Activated CD4-positive, alpha-beta T cell treated with anti-CD3 and anti-CD28 coated beads for 24 hours (primary cell): ENCODE measurements at regions not wholly inside any gene's neighbourhood (a gene's known extent, or its start where the extent isn't known, plus 50 kb on each side); places are given as distances from the start of the nearest gene placed in this dataset.

Experiments used
- DNase-seq, 2 donors: peaks; one replicate each; pipeline ENCODE4 v3.0.0-alpha.2; 2020; ENCODE audit warnings: low read depth in 2 of 2

DNA sequence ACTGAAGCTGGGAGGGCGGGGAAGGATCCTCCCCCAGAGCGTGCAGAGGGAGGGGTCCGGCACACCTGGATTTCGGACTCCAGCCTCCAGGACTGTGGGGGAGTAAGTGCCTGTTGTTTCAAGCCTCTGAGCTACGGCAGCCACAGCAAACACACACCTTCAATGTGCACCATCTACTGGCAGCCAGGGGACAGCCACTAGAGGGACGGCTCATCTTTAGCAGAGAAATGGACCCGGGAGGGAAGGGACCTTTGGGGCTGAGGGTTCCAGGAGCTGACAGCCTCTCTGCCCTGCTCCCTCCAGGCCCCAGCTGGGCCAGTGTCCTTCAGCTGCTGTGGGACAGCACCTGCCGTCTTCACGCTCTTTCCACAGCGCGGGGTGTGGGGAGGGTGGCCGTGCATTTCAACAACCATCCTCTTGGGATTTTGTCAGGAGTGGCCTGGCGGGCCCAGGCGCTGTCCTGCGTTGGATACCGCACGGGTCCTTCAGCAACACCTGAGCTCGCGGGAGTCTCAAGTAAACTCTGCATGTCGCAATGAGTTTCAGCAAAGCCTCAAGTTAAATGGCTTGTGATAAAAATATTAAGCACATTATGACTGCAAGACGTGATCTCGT, 209.2 kb upstream of the C14orf180 start:
- no peak for DNase-seq

GRCh38 chr14:104371031-104371430, 208.5 kb upstream of the C14orf180 start:
- no peak for DNase-seq

GRCh38 chr14:104371917-104372316, 207.6 kb upstream of the C14orf180 start:
- DNase-seq: no peak

GRCh38 chr14:104372390-104373054, 207.0 kb upstream of the C14orf180 start:
- no peak for DNase-seq

- DNase-seq: no peak
These were observed 206.3 kb upstream of the C14orf180 start for GRCh38 chr14:104373055-104373854.

DNA sequence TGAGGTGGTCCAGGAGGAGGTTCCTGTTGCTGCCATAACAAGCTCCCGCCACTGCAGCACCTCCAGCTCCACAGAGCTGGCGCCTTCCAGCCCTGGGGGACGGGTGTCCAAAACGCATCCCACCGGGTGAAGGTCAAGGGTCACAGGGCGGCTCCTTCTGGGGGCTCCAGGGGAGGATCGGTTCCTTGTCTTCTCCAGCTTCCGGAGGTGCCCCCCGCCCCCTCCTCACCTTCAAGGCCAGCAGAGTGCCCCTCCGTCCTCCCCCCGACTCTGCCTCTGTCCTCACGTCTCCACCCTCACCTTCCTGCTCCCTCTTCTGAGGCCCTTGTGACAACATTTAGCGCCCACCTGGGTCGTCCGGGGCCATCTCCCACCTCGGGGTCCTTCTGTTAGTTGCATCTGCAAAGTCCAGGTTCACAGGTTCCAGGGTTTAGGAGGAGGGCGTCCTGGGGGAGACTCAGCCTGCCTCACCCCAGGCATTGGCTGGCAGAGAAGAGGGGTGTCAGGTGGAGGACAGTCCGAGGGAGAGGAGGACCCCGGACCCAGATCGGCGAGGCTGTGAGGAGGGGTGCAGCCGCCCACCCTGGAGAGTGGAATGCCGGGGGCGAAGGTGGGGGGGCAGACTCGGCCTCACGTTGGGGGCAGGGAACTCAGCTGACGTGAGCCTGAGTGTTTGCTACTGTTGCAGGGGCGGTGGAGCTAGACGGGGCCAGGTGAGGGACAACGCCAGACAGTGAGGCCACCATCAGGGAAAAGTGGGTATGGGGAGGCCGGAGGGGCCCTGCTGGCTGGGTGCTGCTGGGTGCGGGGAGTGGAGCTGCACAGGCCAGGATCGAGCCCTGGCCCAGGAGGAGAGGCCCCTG, 205.5 kb upstream of the C14orf180 start:
- DNase-seq: no peak

- no peak for DNase-seq
These were observed 204.9 kb upstream of the C14orf180 start for GRCh38 chr14:104374718-104375080.

DNA sequence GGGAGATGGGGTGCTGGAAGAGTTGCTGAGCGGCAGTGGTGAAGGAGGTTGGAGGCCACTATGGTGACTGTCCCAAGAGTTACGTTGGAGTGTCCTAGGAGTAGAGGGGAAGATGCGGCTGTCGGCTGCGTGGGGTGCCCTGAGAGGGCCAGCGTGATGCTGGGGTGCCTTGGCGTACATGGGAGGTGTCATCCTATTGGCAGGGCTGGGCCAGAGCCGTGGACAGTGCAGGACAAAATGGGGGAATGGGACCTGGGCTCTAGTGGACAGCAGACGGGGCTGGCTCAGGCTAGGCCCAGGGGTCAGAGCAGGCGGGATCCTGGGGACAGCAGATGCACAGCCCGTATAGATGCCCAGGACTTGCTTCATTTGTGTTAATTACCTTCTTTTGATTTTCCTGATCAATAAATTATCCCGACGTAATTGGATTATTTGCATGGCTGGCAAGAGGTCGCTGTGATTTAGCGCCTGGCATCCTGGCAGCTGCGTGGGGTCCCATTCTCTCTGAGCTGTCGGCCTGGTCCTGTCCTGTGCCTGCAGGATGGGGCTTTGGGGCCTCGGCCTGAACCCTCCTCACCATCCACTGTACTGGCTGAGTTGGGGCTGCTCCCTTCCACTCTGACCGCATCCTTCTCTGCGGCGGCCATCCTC, 203.9 kb upstream of the C14orf180 start:
- no peak for DNase-seq

GRCh38 chr14:104376202-104377140, 203.1 kb upstream of the C14orf180 start:
- no peak for DNase-seq

GRCh38 chr14:104377256-104377655, 202.3 kb upstream of the C14orf180 start:
- no peak for DNase-seq

- no peak for DNase-seq
These were observed 200.9 kb upstream of the C14orf180 start for GRCh38 chr14:104378698-104379113.

DNA sequence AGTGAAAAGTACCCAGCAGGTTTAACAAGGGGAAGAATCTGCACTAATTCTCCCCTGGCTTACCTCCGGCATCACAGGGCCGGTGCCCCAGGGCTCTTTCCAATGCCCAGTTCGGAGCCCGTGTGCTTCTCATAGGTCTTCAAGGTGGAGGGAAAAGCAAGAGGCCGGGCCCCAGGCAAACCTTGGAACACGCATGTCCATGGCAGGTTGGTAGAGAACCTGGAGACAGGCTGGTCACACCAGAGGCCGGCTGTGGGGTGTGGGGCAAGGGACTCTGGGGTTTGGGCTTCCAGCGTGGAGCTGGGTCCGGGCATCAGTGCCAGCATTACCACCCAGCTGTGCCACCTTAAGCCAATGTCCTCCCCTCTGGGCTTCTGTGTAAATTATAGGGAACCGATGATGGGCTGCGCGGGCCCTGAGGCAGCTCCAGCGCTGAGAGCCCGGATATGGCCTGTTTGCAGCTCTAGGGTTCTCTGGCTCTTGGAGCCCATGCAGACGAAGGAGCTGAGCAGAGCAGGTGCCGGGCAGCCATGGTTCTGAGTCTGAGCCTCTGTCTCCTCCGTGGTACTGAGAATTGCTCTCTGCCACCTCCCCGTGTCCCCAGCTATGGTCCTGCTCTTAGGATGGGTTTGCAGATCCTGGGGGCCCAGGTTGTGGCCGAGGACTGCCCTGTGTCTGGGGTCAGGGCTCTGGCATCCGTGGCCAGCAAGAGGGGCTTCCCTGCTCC, 197.0 kb upstream of the C14orf180 start:
- no peak for DNase-seq

- DNase-seq: no peak
These were observed 196.2 kb upstream of the C14orf180 start for GRCh38 chr14:104383088-104383995.

DNA sequence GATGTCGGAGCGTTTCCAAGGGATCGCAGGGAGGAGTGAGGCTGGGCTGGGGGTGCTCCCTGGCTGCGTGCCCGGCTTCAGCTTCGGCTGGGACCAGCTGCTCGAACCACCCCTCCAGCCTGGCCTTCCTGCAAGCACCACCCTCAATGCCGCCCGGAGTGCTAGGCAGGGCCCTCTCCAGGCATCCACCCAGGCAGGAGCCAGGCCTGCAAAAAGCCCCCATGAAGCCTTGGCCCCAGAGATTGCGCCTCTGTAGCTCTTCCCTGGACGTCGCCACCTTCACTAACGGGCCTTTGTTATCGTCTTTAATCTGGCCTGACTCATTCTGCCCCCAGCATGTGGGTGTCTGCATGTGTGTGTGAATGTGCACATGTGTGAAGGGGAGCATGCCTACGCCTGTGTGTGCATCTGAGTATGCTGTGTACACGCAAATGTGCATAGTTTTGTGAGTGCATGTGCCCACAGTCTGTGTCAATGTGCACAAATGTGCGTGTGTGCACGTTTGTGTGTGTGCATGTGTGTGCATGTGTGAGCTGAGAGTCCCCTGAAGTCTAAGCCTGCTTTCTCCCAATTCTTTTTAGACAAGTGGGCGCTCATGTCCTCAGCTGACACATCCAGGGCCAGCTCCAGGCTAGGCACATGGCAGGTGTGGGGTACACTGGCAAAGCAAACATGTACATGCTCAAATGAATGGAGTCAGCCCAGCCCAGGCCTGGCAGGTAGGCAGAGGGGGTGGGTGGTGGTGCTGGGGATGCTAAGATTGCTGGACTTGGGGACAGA, 195.4 kb upstream of the C14orf180 start:
- no peak for DNase-seq

DNA sequence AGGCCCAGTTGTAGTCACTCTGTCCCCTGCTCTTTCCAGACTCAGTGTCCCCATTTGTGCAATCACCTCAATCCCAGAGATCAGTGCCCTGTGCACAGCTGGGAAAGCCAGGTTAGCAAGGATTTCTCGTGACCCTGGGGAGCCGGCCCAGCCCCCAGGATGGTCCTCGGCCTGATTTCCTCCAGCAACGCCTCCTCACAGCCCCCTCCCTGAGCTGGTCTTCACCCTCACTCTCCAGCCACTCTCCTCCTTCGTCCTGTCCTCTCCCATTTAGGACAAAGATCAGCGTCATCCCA, 194.8 kb upstream of the C14orf180 start:
- DNase-seq: no peak

GRCh38 chr14:104385111-104385510, 194.5 kb upstream of the C14orf180 start:
- no peak for DNase-seq

DNA sequence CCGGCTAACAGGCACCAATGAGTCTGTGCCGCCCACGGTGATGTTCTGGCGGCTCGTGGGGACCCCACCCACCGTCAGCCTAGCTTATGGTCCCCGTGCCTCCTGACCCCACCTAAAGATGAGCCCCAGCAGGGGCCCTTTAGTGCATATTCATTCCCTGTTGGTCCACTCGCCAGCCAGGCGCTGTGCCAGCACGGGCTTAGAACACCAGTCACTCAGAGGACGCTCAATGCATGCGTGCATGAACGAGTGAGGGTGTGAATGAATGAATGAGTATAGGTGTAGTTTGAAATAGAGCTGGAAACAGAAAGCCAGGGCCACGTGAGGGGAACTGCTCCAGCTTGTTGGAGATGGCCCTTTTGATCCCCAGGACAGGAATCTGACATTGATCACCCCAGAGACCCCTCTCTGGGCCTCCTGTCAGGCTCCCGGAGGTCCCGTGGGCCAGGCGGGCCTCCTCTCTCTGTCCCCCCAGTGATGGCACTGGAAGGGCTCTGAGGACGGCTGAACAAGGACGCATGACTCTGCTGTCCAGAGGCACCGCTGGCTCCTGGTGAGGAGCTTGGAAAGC, 193.9 kb upstream of the C14orf180 start:
- DNase-seq: no peak
